Panc1 (cell line): ENCODE measurements at regions not wholly inside any gene's neighbourhood (a gene's known extent, or its start where the extent isn't known, plus 50 kb on each side); places are given as distances from the start of the nearest gene placed in this dataset.
"Not testable (repeated sequence)": the region's sequence is repeated elsewhere in the genome, so short reads cannot be mapped to it uniquely, and the experiment has no call there.

Experiments
- ATAC-seq: fragments of 200-7000 bp; cut with Tn5 transposase; 2 replicates; pipeline ENCODE4 v1.9.1; 2020; ENCODE audit warnings: mild to moderate bottlenecking, moderate library complexity
- BruUV-seq: library from RNA; stranded (reverse); fragments of 400-500 nt; replicated peaks from 2 replicates; lab custom pipeline; 2021; lab: Mats Ljungman, UMichigan
- CTCF ChIA-PET: fragments of 300-600 bp; sonication (Branson Sonifier 250); formaldehyde crosslinking; loops from one replicate; lab custom pipeline; 2022; ENCODE audit warnings: antibody characterized with exemption; lab: Charles Lee
- POLR2A ChIA-PET: fragments of 300-600 bp; sonication (Branson Sonifier 250); formaldehyde crosslinking; loops from one replicate; lab custom pipeline; 2022; ENCODE audit warnings: antibody characterized with exemption; lab: Charles Lee
- DNase-seq: peaks from one replicate; pipeline ENCODE4 v3.0.0-alpha.2; 2010; ENCODE audit warnings: low read depth, low spot score
- H3K27ac ChIP-seq: 2 replicates; pipeline ENCODE4 v1.5.1; 2011; ENCODE audit warnings: mild to moderate bottlenecking, low read length, inconsistent platforms
- H3K27me3 ChIP-seq: fragments of 200-500 bp; sonication (Bioruptor generic); 2 replicates; pipeline ENCODE4 v1.6.0; 2014; ENCODE audit warnings: low read length, inconsistent platforms; ENCODE audit not compliant: control insufficient read depth, insufficient read depth
- H3K36me3 ChIP-seq: fragments of 200-500 bp; sonication (Bioruptor generic); 2 replicates; pipeline ENCODE4 v1.5.1; 2014; ENCODE audit warnings: inconsistent platforms, mild to moderate bottlenecking, low read length, moderate library complexity; ENCODE audit not compliant: control insufficient read depth, insufficient read depth
- H3K4me1 ChIP-seq: 2 replicates; pipeline ENCODE4 v1.5.1; 2011; ENCODE audit warnings: inconsistent platforms, mild to moderate bottlenecking, low read length, moderate library complexity; ENCODE audit not compliant: control insufficient read depth, insufficient read depth
- H3K4me3 ChIP-seq, 2 experiments: 2 replicates each; pipeline ENCODE4 v1.5.1; 2011 to 2012; ENCODE audit warnings: low read depth in 2 of 2, low read length in 2 of 2, mild to moderate bottlenecking in 2 of 2, inconsistent platforms in 1 of 2, moderate library complexity in 1 of 2
- H3K9me3 ChIP-seq: fragments of 200-500 bp; sonication (Bioruptor generic); 2 replicates; pipeline ENCODE4 v1.5.1; 2014; ENCODE audit warnings: low read depth, mild to moderate bottlenecking, inconsistent platforms, low read length, moderate library complexity; ENCODE audit not compliant: control insufficient read depth, insufficient read depth
- POLR2AphosphoS5 ChIP-seq: IDR thresholded peaks from 2 replicates; pipeline ENCODE4 v1.6.1; 2012; ENCODE audit warnings: mild to moderate bottlenecking, low read depth, low read length, moderate library complexity
- SIN3A ChIP-seq: IDR thresholded peaks from 2 replicates; pipeline ENCODE4 v1.6.1; 2012; ENCODE audit warnings: low read depth, mild to moderate bottlenecking, low read length, moderate library complexity, borderline replicate concordance; ENCODE audit not compliant: insufficient read depth
- TCF7L2 ChIP-seq: IDR thresholded peaks from 2 replicates; pipeline ENCODE4 v1.6.1; 2011; ENCODE audit warnings: mild to moderate bottlenecking, low read depth, low read length, inconsistent platforms
- in situ Hi-C: cut with HindIII; loops from 2 replicates; pipeline ENCODE4 v1.10.0; 2016; ENCODE audit warnings: low sequenced_read_pairs, low pct_unique_long_range_greater_than_20kb
- intact Hi-C: fragments of 100-400 bp; cut with micrococcal nuclease; formaldehyde crosslinking; loops from one replicate; pipeline ENCODE4 v1.10.0; 2022; ENCODE audit not compliant: unreplicated experiment
- TF ChIP-seq, protein P1 (sequence below), 2 experiments: IDR thresholded peaks; 2 replicates each; pipeline ENCODE4 v1.6.1; 2011 to 2012; ENCODE audit warnings: low read depth in 2 of 2, control low read depth in 1 of 2, low read length in 1 of 2, mild to moderate bottlenecking in 1 of 2, moderate library complexity in 1 of 2; ENCODE audit not compliant: insufficient read depth in 1 of 2
- TF ChIP-seq, protein P2 (sequence below): fragments of 450-650 bp; IDR thresholded peaks from 2 replicates; pipeline ENCODE4 v1.5.1; 2017; ENCODE audit warnings: mild to moderate bottlenecking

DNA sequence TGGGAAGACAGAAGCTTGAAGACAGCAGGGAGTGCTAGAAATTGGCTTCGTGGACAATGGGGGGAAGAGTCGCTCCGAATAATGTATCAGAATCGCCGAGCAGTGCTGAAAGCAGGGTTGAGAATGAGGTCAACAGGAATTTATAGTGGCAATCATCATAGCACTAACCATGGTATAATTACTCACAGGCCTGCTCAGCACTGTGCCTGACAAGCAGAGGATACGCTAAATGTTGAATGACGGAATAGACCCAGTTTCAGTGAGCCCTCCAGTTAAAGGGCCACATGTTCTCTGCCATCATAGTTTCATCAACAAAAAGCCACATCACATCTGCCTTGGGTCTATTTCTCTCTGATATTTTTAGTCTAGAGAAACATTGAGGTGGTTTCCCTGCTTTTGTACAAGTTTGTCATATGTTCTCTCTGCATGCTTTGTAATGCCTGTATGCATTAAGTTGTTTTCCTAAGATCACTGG lies 130.3 kb upstream of the EGLN3 start:
- ATAC-seq (peak; percentile 62), DNase-seq (no peak)
- no TSS peak for BruUV-seq
- TF ChIP-seq, protein P1, sequence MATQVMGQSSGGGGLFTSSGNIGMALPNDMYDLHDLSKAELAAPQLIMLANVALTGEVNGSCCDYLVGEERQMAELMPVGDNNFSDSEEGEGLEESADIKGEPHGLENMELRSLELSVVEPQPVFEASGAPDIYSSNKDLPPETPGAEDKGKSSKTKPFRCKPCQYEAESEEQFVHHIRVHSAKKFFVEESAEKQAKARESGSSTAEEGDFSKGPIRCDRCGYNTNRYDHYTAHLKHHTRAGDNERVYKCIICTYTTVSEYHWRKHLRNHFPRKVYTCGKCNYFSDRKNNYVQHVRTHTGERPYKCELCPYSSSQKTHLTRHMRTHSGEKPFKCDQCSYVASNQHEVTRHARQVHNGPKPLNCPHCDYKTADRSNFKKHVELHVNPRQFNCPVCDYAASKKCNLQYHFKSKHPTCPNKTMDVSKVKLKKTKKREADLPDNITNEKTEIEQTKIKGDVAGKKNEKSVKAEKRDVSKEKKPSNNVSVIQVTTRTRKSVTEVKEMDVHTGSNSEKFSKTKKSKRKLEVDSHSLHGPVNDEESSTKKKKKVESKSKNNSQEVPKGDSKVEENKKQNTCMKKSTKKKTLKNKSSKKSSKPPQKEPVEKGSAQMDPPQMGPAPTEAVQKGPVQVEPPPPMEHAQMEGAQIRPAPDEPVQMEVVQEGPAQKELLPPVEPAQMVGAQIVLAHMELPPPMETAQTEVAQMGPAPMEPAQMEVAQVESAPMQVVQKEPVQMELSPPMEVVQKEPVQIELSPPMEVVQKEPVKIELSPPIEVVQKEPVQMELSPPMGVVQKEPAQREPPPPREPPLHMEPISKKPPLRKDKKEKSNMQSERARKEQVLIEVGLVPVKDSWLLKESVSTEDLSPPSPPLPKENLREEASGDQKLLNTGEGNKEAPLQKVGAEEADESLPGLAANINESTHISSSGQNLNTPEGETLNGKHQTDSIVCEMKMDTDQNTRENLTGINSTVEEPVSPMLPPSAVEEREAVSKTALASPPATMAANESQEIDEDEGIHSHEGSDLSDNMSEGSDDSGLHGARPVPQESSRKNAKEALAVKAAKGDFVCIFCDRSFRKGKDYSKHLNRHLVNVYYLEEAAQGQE (IDR thresholded peaks at IDR 0.05; ENCODE audit: insufficient read depth in 1 of 2, low read depth in 2 of 2, low read length in 1 of 2) = no peak
- TF ChIP-seq, protein P2, sequence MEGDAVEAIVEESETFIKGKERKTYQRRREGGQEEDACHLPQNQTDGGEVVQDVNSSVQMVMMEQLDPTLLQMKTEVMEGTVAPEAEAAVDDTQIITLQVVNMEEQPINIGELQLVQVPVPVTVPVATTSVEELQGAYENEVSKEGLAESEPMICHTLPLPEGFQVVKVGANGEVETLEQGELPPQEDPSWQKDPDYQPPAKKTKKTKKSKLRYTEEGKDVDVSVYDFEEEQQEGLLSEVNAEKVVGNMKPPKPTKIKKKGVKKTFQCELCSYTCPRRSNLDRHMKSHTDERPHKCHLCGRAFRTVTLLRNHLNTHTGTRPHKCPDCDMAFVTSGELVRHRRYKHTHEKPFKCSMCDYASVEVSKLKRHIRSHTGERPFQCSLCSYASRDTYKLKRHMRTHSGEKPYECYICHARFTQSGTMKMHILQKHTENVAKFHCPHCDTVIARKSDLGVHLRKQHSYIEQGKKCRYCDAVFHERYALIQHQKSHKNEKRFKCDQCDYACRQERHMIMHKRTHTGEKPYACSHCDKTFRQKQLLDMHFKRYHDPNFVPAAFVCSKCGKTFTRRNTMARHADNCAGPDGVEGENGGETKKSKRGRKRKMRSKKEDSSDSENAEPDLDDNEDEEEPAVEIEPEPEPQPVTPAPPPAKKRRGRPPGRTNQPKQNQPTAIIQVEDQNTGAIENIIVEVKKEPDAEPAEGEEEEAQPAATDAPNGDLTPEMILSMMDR = no peak
- no peak for TF ChIP-seq TCF7L2
- TF ChIP-seq POLR2AphosphoS5 = no peak
- no peak for TF ChIP-seq SIN3A
- in situ Hi-C loops = no loop called here
- intact Hi-C loops = no loop called here
- ChIA-PET CTCF (interaction anchor here (0.5 kb wide), 1 partner anchor 10 kb away, joined by 3 read pairs; no protein-coding TSS in a partner anchor), POLR2A (no interaction called here)
- H3K4me1 ChIP-seq = peaks cover 11% of the 10 kb centered on the region
- no peaks in the 10 kb centered on the region for H3K9me3 ChIP-seq
- no peaks in the 10 kb centered on the region for H3K27me3 ChIP-seq
- H3K4me3 ChIP-seq = no peak overlapping the region
- H3K36me3 ChIP-seq = no peaks in the 10 kb centered on the region; the same call in 1 of the 2 replicates
- H3K27ac ChIP-seq = peak overlapping the region; percentile 25; the same call in 1 of the 2 replicates

DNA sequence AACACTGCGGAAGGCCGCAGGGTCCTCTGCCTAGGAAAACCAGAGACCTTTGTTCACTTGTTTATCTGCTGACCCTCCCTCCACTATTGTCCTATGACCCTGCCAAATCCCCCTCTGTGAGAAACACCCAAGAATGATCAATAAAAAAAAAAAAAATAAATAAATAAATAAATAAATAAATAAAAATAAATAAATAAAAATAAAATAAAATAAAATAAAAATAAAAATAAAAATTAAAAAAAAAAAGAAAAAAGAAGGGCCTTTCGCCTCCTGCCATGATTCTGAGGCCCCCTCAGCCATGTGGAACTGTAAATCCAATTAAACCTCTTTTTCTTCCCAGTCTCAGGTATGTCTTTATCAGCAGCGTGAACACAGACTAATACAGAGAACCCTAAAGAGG lies 128.8 kb upstream of the EGLN3 start:
- H3K4me1 ChIP-seq = peaks cover 11% of the 10 kb centered on the region
- DNase-seq, H3K27ac ChIP-seq, H3K36me3 ChIP-seq, CTCF ChIA-PET, BruUV-seq, H3K27me3 ChIP-seq, intact Hi-C loops, H3K4me3 ChIP-seq, POLR2A ChIA-PET, ATAC-seq, H3K9me3 ChIP-seq, in situ Hi-C loops: not testable (repeated sequence)

DNA sequence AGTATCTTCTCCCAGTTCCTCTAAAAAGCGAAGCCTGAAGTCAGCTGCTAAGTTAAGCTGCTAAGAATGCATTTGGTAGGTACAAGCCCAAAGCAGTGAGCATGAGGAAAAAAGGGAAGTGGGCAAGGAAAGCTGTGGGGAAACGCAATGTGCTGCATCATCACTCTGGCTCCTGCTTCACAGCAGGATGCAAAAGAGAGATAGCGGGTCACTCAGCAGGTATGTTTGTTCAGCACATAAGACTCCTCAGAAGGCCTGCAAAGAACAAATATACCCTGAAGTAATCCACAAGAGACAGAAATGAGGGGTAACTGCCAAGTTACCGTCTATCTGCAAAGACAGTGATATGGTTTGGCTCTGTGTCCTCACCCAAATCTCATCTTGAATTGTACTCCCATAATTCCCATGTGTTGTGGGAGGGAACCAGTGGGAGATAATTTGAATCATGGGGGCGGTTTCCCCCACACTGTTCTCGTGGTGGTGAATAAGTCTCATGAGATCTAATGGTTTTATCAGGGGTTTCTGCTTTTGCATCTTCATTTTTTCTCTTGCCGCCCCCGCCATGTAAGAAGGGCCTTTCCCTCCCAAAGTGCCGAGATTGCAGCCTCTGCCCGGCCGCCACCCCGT lies 127.4 kb upstream of the EGLN3 start:
- ChIA-PET POLR2A (no interaction called here), CTCF (no interaction called here)
- ATAC-seq = peak; percentile 44; the same call in 1 of the 2 replicates
- Histone ChIP-seq H3K27ac (no peak overlapping the region), H3K4me3 (no peak overlapping the region), H3K36me3 (no peaks in the 10 kb centered on the region; the same call in 1 of the 2 replicates), H3K4me1 (peaks cover 11% of the 10 kb centered on the region), H3K9me3 (no peaks in the 10 kb centered on the region), H3K27me3 (no peaks in the 10 kb centered on the region)
- TF ChIP-seq POLR2AphosphoS5 (no peak), TCF7L2 (no peak), SIN3A (no peak)
- TF ChIP-seq, protein P1 (IDR thresholded peaks at IDR 0.05; ENCODE audit: insufficient read depth in 1 of 2, low read depth in 2 of 2, low read length in 1 of 2) = no peak
- in situ Hi-C loops (no loop called here), intact Hi-C loops (no loop called here)
- no peak for DNase-seq
- BruUV-seq = no TSS peak
